Osteocyte (in vitro differentiated cells): ENCODE measurements at regions not wholly inside any gene's neighbourhood (a gene's known extent, or its start where the extent isn't known, plus 50 kb on each side); places are given as distances from the start of the nearest gene placed in this dataset.
A peak's percentile ranks its signal among the peaks of the same experiment; 100 is the strongest.

Source experiments
- DNase-seq: peaks from one replicate; pipeline ENCODE4 v3.0.0; 2021; ENCODE audit warnings: mixed read lengths; ENCODE audit not compliant: unreplicated experiment; ENCODE audit errors: extremely low spot score
- H3K27ac Mint-ChIP-seq: one replicate; pipeline ENCODE4 v1.8.0; 2021; ENCODE audit warnings: mild to moderate bottlenecking, mixed read lengths; ENCODE audit not compliant: unreplicated experiment
- H3K27me3 Mint-ChIP-seq: one replicate; pipeline ENCODE4 v1.8.0; 2021; ENCODE audit warnings: mixed read lengths; ENCODE audit not compliant: unreplicated experiment
- H3K36me3 Mint-ChIP-seq: one replicate; pipeline ENCODE4 v1.8.0; 2021; ENCODE audit warnings: mixed read lengths; ENCODE audit not compliant: unreplicated experiment
- H3K4me1 Mint-ChIP-seq: one replicate; pipeline ENCODE4 v1.8.0; 2021; ENCODE audit warnings: mixed read lengths; ENCODE audit not compliant: unreplicated experiment
- H3K4me3 Mint-ChIP-seq: one replicate; pipeline ENCODE4 v1.8.0; 2021; ENCODE audit warnings: mild to moderate bottlenecking, moderate library complexity, mixed read lengths; ENCODE audit not compliant: unreplicated experiment
- H3K9me3 Mint-ChIP-seq: one replicate; pipeline ENCODE4 v1.8.0; 2021; ENCODE audit warnings: mixed read lengths; ENCODE audit not compliant: unreplicated experiment
- TF ChIP-seq, protein P1 (sequence below): fragments of 200-600 bp; sonication (generic); IDR thresholded peaks from 2 replicates; pipeline ENCODE4 v1.5.0; 2021; ENCODE audit warnings: antibody characterized with exemption, mild to moderate bottlenecking, moderate library complexity

GRCh38 chr21:21605521-21605920 lies 607.3 kb downstream of the NCAM2 start:
- H3K4me1 Mint-ChIP-seq = peaks cover 14% of the 10 kb centered on the region
- no peaks in the 10 kb centered on the region for H3K36me3 Mint-ChIP-seq
- H3K9me3 Mint-ChIP-seq = no peaks in the 10 kb centered on the region
- H3K27ac Mint-ChIP-seq = no peak overlapping the region
- no peaks in the 10 kb centered on the region for H3K27me3 Mint-ChIP-seq
- DNase-seq = no peak
- TF ChIP-seq, protein P1, sequence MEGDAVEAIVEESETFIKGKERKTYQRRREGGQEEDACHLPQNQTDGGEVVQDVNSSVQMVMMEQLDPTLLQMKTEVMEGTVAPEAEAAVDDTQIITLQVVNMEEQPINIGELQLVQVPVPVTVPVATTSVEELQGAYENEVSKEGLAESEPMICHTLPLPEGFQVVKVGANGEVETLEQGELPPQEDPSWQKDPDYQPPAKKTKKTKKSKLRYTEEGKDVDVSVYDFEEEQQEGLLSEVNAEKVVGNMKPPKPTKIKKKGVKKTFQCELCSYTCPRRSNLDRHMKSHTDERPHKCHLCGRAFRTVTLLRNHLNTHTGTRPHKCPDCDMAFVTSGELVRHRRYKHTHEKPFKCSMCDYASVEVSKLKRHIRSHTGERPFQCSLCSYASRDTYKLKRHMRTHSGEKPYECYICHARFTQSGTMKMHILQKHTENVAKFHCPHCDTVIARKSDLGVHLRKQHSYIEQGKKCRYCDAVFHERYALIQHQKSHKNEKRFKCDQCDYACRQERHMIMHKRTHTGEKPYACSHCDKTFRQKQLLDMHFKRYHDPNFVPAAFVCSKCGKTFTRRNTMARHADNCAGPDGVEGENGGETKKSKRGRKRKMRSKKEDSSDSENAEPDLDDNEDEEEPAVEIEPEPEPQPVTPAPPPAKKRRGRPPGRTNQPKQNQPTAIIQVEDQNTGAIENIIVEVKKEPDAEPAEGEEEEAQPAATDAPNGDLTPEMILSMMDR = no peak
- H3K4me3 Mint-ChIP-seq = no peak overlapping the region

DNA sequence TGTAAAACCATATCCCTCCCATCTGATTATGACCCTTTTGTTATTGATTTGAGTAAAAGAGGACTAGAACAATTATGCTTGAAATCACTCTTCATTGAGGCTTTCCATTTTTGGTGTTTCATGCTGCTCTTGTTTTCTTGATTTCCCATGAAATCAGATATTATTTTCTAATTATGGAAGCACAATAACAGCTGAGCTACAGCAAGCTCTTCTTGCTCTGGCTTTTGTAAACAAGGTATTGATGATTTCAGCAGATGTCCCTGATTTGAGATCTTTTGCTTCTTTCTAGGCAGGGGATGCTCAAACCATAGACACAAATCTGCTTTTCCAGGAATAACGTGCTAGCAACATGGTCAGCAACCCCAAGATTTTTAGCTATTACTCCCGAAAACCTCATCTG lies 607.8 kb downstream of the NCAM2 start:
- no peaks in the 10 kb centered on the region for H3K36me3 Mint-ChIP-seq
- no peak for DNase-seq
- H3K27ac Mint-ChIP-seq = no peak overlapping the region
- TF ChIP-seq, protein P1 = no peak
- H3K4me1 Mint-ChIP-seq = peaks cover 14% of the 10 kb centered on the region
- no peak overlapping the region for H3K4me3 Mint-ChIP-seq
- H3K27me3 Mint-ChIP-seq = no peaks in the 10 kb centered on the region
- H3K9me3 Mint-ChIP-seq = no peaks in the 10 kb centered on the region

- TF ChIP-seq, protein P1 = no peak
- Mint-ChIP-seq H3K4me3 (peak overlapping the region; percentile 21), H3K9me3 (no peaks in the 10 kb centered on the region), H3K27ac (peak overlapping the region; percentile 77), H3K36me3 (no peaks in the 10 kb centered on the region), H3K27me3 (no peaks in the 10 kb centered on the region), H3K4me1 (peaks cover 19% of the 10 kb centered on the region)
- no peak for DNase-seq
These were observed 614.3 kb downstream of the NCAM2 start for GRCh38 chr21:21612466-21612865.

GRCh38 chr21:21614966-21615365 lies 616.8 kb downstream of the NCAM2 start:
- no peak overlapping the region for H3K4me3 Mint-ChIP-seq
- TF ChIP-seq, protein P1 = no peak
- no peak for DNase-seq
- no peaks in the 10 kb centered on the region for H3K9me3 Mint-ChIP-seq
- H3K36me3 Mint-ChIP-seq = no peaks in the 10 kb centered on the region
- H3K27me3 Mint-ChIP-seq = no peaks in the 10 kb centered on the region
- H3K27ac Mint-ChIP-seq = no peak overlapping the region
- H3K4me1 Mint-ChIP-seq = peaks cover 19% of the 10 kb centered on the region

- Mint-ChIP-seq H3K4me3 (no peak overlapping the region), H3K9me3 (no peaks in the 10 kb centered on the region), H3K4me1 (no peaks in the 10 kb centered on the region), H3K36me3 (no peaks in the 10 kb centered on the region), H3K27ac (no peak overlapping the region), H3K27me3 (no peaks in the 10 kb centered on the region)
- no peak for DNase-seq
- TF ChIP-seq, protein P1 = no peak
These were observed 624.4 kb downstream of the NCAM2 start for GRCh38 chr21:21622460-21623234.
